ENCODE measurements at regions not wholly inside any gene's neighbourhood (a gene's known extent, or its start where the extent isn't known, plus 50 kb on each side); places are given as distances from the start of the nearest gene placed in this dataset.

- TF ChIP-seq EP300 (IDR thresholded peaks at IDR 0.05) (no peak), POLR2AphosphoS5 (IDR thresholded peaks at IDR 0.05) (no peak), CTCF (IDR thresholded peaks at IDR 0.05) (no peak), POLR2A (IDR thresholded peaks at IDR 0.05) (no peak)
Observed at GRCh38 chr18:22682720-22683119, 250.4 kb upstream of the RBBP8 start.

Data from suprapubic skin (tissue), 4 donors.